GM04504 (cell line): ENCODE measurements at regions not wholly inside any gene's neighbourhood (a gene's known extent, or its start where the extent isn't known, plus 50 kb on each side); places are given as distances from the start of the nearest gene placed in this dataset.

Experiments used
- DNase-seq: peaks from one replicate; pipeline ENCODE4 v3.0.0-alpha.2; 2012; ENCODE audit warnings: low read depth

DNA sequence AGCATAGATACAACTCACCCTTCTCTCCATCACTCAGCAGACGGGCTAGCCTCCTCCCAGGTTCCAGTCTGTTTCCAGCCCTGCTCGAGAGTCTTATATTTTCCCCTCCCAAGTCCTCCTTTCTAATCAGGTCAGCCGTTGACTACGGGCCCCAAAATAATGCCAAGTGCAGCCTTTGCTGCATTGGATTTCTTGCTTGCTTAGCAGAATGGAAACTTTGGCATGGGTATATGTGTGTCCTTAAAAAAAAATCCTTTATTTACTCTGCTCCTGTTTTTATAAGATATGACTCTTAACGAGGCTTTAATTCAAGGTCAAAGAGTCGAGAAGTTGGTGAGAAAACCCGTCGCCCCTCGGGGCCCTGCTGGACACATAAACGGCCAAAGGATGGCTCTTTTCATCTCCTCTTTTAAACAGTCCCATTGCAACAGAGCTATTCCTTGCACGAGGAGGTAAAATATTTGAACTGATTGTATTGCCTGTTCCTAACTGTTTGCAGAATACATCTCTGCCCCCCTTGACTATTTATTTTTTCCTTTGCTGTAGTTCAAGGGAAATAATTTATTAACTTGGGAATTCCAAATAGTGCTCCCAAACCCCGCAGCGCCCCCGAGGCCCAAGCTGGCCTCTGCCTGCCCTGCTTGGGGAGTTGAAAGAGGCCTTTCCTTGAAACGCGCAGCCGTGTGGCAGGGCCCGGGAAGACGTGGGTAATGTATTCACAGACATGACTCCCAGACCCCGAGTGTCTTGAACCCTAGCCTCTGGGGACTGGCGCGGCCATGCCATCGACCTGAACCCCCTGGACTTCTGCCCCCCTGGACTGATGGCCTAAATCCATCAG is 156.5 kb upstream of the MYL2 start:
- no peak for DNase-seq

- DNase-seq = no peak
These were observed 155.8 kb upstream of the MYL2 start for GRCh38 chr12:111076199-111076598.

DNA sequence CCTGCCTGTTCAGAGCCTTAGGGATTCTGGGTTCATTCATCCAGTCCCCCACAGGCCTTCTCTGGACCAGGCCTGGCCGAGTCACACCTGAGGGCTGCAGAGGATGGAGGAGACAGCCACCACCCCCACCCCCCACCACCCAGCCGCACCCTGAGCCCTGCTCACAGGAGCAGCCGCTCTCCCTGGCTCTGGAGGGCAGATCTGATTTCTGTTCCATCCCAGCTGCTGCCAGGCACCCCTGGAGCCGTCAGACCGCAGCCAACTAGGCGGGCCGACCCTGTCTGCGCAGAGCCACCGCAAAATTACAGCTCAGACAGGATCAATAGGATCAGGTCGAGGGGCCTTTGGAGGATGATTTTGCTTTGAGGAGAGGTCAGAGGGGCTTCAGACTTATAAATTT is 154.6 kb upstream of the MYL2 start:
- no peak for DNase-seq

DNA sequence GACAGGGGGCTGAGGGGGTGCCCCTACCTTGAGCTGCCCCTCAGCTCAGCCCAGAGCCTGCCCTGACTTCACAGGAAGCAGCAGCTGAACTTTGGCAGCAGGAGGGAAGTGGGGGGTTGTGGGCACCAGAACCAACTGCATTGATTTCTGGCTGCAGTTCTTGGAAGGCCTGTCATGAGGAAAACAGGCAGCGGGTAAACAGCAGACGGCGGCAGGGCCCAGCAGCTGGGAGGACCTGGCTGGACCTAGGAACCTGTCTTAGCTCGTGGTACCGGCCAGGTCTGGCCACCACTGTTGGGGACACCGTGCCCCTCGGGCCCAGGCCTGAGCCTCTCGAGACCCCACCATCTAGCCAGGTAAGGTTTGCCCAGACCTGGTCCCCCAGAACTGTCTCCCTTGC is 154.2 kb upstream of the MYL2 start:
- no peak for DNase-seq

DNA sequence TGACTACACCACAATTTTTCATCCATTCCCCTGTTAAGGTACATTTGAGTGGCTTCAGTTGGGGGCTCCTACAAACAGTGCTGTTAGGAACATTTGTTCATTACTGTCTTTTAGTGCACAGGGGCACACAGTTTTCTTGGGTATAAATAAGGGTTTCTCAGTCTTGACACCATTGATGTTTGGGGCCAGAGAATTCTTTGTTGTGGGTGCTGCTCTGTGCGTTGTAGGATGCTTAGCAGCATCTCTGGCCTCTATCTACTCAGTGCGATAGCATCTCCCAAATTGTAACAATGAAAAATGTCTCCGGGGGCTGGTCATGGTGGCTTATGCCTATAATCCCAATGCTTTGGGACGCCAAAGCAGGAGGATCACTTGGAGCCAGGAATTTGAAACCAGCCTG is 153.0 kb upstream of the MYL2 start:
- DNase-seq = no peak

DNA sequence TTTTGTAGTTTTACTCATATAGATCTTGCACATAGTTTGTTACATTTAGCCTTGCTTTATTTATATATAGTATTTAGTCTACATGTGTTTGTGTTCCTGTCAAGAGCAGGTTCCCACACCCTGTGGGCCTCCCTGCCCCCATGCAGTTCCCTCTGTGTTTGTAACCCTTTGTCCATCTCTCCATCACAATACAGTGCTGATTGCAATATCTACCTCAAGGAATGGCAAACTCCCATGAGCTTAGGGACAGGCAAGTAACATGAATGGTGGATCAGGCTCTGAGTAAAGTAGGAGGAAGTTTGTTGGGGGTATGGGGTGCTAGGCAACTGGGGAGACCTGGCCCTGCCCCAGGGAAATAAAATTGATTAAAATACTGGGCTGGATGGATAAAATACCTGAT is 151.9 kb upstream of the MYL2 start:
- DNase-seq = no peak

DNA sequence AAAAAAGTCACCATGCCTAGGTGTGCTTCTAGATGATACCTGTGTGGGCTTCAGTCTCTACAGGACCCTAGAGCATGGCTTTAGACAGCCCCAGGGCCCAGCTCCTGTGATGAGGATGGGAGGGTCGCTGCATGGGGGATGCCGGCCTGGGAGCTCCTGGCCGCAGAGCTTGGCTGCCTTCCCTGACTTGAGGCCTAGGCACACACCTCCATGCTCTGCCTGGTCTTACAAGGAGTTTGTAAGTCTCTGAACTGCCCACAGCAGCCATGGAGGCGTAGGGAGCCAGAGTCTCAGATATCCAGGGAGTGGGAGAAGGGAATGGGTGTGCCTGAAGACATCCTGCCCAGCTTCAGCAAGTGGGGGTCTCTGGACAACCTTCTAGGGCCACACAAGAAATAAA is 149.5 kb upstream of the MYL2 start:
- no peak for DNase-seq

GRCh38 chr12:111068290-111068689 is 147.9 kb upstream of the MYL2 start:
- no peak for DNase-seq

- no peak for DNase-seq
These were observed 147.1 kb upstream of the MYL2 start for GRCh38 chr12:111067498-111067897.

GRCh38 chr12:111066744-111067437 is 146.5 kb upstream of the MYL2 start:
- no peak for DNase-seq

GRCh38 chr12:111064982-111065381 is 144.6 kb upstream of the MYL2 start:
- no peak for DNase-seq

- no peak for DNase-seq
These were observed 143.8 kb upstream of the MYL2 start for GRCh38 chr12:111064154-111064553.

DNA sequence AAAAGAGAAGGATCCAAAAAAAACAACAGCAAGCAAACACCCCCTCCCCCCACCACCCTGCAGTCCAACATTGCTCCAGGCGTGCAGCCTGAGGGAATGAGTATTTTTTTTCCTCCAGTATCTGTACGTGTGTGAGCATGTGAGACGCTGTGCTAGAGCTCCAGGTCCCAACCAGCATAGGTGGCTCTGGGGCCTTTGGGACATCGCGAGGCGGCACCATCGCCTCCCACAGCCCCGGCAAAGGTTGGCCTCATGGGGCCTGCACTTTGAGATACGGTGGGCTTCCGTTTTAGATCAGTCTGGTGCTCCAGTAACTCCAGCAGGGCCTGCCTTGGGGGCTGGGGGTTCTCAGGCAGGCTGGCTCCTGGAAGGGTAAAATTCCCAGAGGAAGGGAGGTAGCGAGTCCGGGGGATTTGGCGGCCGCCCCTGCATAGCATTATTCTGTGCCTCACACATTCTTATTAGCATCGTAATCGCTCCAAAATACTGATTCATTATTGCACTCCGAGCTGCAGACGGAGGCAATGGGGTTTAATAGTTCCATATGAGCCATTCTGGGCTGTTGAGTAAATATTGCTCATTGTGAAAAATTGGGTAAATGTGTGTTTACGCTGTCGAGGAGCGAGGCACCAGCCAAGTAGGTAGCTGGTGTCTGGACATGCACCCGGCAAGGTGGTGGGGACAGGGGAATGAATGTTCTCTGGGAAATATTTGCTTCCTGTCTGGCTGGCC is 143.1 kb upstream of the MYL2 start:
- DNase-seq = no peak

GRCh38 chr12:111057701-111058425 is 137.5 kb upstream of the MYL2 start:
- no peak for DNase-seq

- DNase-seq = no peak
These were observed 136.5 kb upstream of the MYL2 start for GRCh38 chr12:111056618-111057521.

GRCh38 chr12:111055181-111055880 is 135.0 kb upstream of the MYL2 start:
- no peak for DNase-seq

DNA sequence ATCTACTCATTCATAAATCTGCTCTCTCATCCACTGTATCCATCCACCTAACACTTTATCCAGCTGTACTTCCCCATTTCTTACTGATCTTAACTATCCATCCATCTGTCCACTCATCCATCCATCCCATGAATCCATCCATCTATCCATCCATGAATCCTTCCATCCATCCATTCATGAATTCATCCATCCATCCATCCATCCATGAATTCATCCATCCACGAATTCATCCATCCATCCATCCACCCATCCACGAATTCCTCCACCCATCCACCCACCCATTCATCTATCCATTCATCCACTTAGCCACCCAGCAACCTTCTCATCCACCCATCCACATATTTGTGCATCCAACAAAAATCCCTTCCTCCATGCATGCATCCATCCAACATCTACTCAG is 128.6 kb upstream of the MYL2 start:
- DNase-seq = no peak

DNA sequence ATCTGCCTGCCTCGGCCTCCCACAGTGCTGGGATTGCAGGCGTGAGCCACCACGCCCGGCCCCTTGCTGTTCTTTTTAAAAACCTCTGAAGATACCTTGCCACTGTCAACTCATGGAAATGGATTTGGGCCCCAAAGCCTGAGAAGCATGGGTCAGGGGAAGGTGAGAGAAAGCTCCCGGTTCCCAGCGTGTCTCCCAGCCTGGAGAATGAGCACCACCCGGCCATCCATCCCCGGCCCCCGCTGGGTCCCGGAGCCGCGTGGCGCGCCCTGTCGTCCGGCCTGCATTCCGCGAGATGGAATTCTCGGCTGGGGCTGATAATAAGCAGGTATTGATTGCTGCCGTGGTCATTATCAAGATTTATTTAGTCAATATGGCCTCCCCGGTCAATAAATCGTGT is 126.5 kb upstream of the MYL2 start:
- no peak for DNase-seq

DNA sequence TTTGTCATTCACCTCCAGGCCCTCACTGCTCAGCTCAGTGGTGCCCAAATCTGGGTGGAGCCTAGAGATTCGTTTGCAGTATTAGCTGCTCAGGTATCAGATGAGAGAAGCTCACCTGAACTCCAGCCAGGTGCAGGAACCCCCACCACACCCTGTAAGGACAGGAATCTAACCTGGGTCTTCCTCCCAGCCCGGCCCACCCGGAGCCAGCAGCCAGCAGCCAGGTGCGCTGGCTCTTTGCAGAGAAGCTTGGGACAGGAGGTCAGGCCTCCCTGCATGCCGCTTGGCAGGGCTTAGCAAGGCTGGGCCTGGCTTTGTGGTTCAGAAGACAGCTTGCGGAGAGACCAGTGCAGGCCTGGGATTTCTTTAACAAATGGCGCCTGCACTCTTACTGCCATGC is 125.6 kb upstream of the MYL2 start:
- no peak for DNase-seq

- no peak for DNase-seq
These were observed 120.7 kb upstream of the MYL2 start for GRCh38 chr12:111041091-111041490.

- DNase-seq = no peak
These were observed 120.3 kb upstream of the MYL2 start for GRCh38 chr12:111040690-111041089.
